K562 (cell line): ENCODE measurements at regions not wholly inside any gene's neighbourhood (a gene's known extent, or its start where the extent isn't known, plus 50 kb on each side); places are given as distances from the start of the nearest gene placed in this dataset.

Source experiments
- ATAC-seq: fragments of 200-7000 bp; cut with Tn5 transposase; 3 replicates; pipeline ENCODE4 v1.9.1; 2020; ENCODE audit warnings: moderate library complexity
- BruUV-seq: library from RNA; stranded (reverse); fragments of 400-500 nt; replicated peaks from 2 replicates; lab custom pipeline; 2021; lab: Mats Ljungman, UMichigan
- CTCF ChIA-PET: fragments of 300-600 bp; formaldehyde crosslinking; extraction: SDS; loops from one replicate; lab custom pipeline; 2021; ENCODE audit warnings: low intra/inter-chr PET ratio; lab: Yijun Ruan, JAX
- POLR2A ChIA-PET: fragments of 300-600, 350-650 bp; sonication (Branson Sonifier 250); formaldehyde crosslinking; extraction: SDS; loops from one replicate; lab custom pipeline; 2021; ENCODE audit warnings: antibody characterized with exemption, inconsistent platforms; lab: Yijun Ruan, JAX
- DNase-seq, 4 experiments: peaks; one replicate each; pipeline versions ENCODE4 v3.0.0 to v3.0.0-alpha.2; 2011 to 2018; ENCODE audit warnings: low spot score in 3 of 4, mixed read lengths in 3 of 4; ENCODE audit errors: extremely low read depth in 1 of 4
- FAIRE-seq: peaks from 2 replicates; lab custom pipeline; 2011; peaks lifted over from hg19 to GRCh38; lab: Jason Lieb, UNC
- H2AFZ ChIP-seq: 2 replicates; pipeline ENCODE4 v1.6.0; 2011; ENCODE audit warnings: low read depth, low read length, control low read depth, inconsistent platforms
- H3K27ac ChIP-seq: fragments of 200-600 bp; 3 replicates; pipeline ENCODE4 v1.8.0; 2011; ENCODE audit warnings: low read depth, mild to moderate bottlenecking, control low read depth, inconsistent platforms, low read length, moderate library complexity, mixed read lengths; ENCODE audit errors: extremely low read depth
- H3K27me3 ChIP-seq, 2 experiments: fragments of 300-600 bp in 1 of 2; 2 replicates in 1 of 2; 3 replicates in 1 of 2; pipeline versions ENCODE4 v1.6.0 to v1.8.0; 2011; ENCODE audit warnings: inconsistent platforms in 2 of 2, low read length in 2 of 2, mild to moderate bottlenecking in 1 of 2, mixed read lengths in 1 of 2, moderate library complexity in 1 of 2; ENCODE audit not compliant: control insufficient read depth in 2 of 2, insufficient read depth in 2 of 2
- H3K36me3 ChIP-seq: fragments of 300-600 bp; 3 replicates; pipeline ENCODE4 v1.8.0; 2011; ENCODE audit warnings: mild to moderate bottlenecking, low read length, inconsistent platforms; ENCODE audit not compliant: control insufficient read depth, insufficient read depth
- H3K4me1 ChIP-seq, 2 experiments: fragments of 200-600 bp in 1 of 2; replicated peaks in 1 of 2; 2 replicates in 1 of 2; 3 replicates in 1 of 2; pipeline versions ENCODE4 v1.5.1 to v1.8.0; 2011; ENCODE audit warnings: inconsistent platforms in 2 of 2, low read length in 2 of 2, mild to moderate bottlenecking in 1 of 2, mixed read lengths in 1 of 2, moderate library complexity in 1 of 2; ENCODE audit not compliant: control insufficient read depth in 2 of 2, insufficient read depth in 2 of 2
- H3K4me2 ChIP-seq: 2 replicates; pipeline ENCODE4 v1.6.1; 2011; ENCODE audit warnings: low read length, control low read depth, inconsistent platforms, mixed read lengths; ENCODE audit not compliant: insufficient read depth
- H3K4me3 ChIP-seq: fragments of 200-600 bp; sonication (generic), shearing (Covaris generic); 2 replicates; pipeline ENCODE4 v1.5.1; 2016; ENCODE audit warnings: control low read depth, inconsistent platforms
- H3K79me2 ChIP-seq: fragments of 200-600 bp; 3 replicates; pipeline ENCODE4 v1.8.0; 2011; ENCODE audit warnings: low read length, inconsistent platforms; ENCODE audit not compliant: control insufficient read depth, insufficient read depth
- H3K9ac ChIP-seq, 2 experiments: 2 replicates each; pipeline versions ENCODE4 v1.6.0 to v1.6.1; 2011; ENCODE audit warnings: low read depth in 2 of 2, low read length in 2 of 2, control low read depth in 1 of 2, inconsistent platforms in 1 of 2, mild to moderate bottlenecking in 1 of 2, mixed read lengths in 1 of 2; ENCODE audit not compliant: insufficient read depth in 1 of 2
- H3K9me1 ChIP-seq: one replicate; pipeline ENCODE4 v1.6.0; 2011; ENCODE audit warnings: inconsistent platforms, mild to moderate bottlenecking, low read length, moderate library complexity; ENCODE audit not compliant: control insufficient read depth, insufficient read depth
- H3K9me3 ChIP-seq: replicated peaks from 2 replicates; pipeline ENCODE4 v1.5.1; 2011; ENCODE audit warnings: low read depth, low read length, inconsistent platforms; ENCODE audit not compliant: control insufficient read depth, insufficient read depth
- H4K20me1 ChIP-seq: replicated peaks from 2 replicates; pipeline ENCODE4 v1.6.1; 2011; ENCODE audit warnings: low read length, inconsistent platforms, mixed read lengths; ENCODE audit not compliant: control insufficient read depth, insufficient read depth
- ATF4 ChIP-seq: fragments of 450-650 bp; formaldehyde crosslinking; IDR thresholded peaks from 2 replicates; pipeline ENCODE4 v1.4.0; 2022; ENCODE audit warnings: mild to moderate bottlenecking, moderate library complexity
- BACH1 ChIP-seq: fragments of 200-800 bp; sonication (Bioruptor generic); IDR thresholded peaks from 2 replicates; pipeline ENCODE4 v1.6.1; 2016; ENCODE audit warnings: missing genetic modification characterization, missing compliant biosample characterization
- CC2D1A ChIP-seq: fragments of 450-650 bp; IDR thresholded peaks from 2 replicates; pipeline ENCODE4 v1.6.1; 2017; ENCODE audit warnings: mild to moderate bottlenecking
- CCNT2 ChIP-seq: IDR thresholded peaks from 2 replicates; pipeline ENCODE4 v1.6.1; 2011; ENCODE audit warnings: borderline replicate concordance, low read depth, mild to moderate bottlenecking, moderate library complexity, mixed read lengths, low read length; ENCODE audit not compliant: insufficient read length; ENCODE audit errors: extremely low read depth
- FOXA3 ChIP-seq, 2 experiments: fragments of 450-650 bp in 1 of 2; sonication (generic) in 1 of 2; formaldehyde crosslinking; IDR thresholded peaks in 1 of 2; conservative IDR thresholded peaks in 1 of 2; 2 replicates each; pipeline versions ENCODE4 v1.4.0 to v1.8.0; 2020 to 2022; ENCODE audit warnings: mild to moderate bottlenecking in 2 of 2, missing genetic modification reagents in 1 of 2
- GATAD2A ChIP-seq: fragments of 450-650 bp; IDR thresholded peaks from 2 replicates; pipeline ENCODE4 v1.6.1; 2017
- MEF2D ChIP-seq: conservative IDR thresholded peaks from 2 replicates; pipeline ENCODE4 v1.6.1; 2016; ENCODE audit warnings: low read depth, missing genetic modification characterization, missing compliant biosample characterization
- PHB ChIP-seq: fragments of 250-450 bp; sonication (Bioruptor Pico); IDR thresholded peaks from 2 replicates; pipeline ENCODE4 v1.5.0; 2021
- PML ChIP-seq: IDR thresholded peaks from 2 replicates; pipeline ENCODE4 v1.6.1; 2012; ENCODE audit warnings: low read length, inconsistent platforms
- POLR3A ChIP-seq: IDR thresholded peaks from 2 replicates; pipeline ENCODE4 v1.6.1; 2011; ENCODE audit warnings: borderline replicate concordance, mild to moderate bottlenecking, moderate library complexity; ENCODE audit not compliant: insufficient read length, insufficient read depth; ENCODE audit errors: extremely low read depth
- RBM39 ChIP-seq: fragments of 200-400 bp; formaldehyde crosslinking; optimal IDR thresholded peaks from 2 replicates; pipeline ENCODE3; 2018; ENCODE audit warnings: low read depth, low read length
- SMAD1 ChIP-seq: fragments of 150-350 bp; IDR thresholded peaks from 2 replicates; pipeline ENCODE4 v1.6.1; 2014; ENCODE audit warnings: low read length, low read depth; ENCODE audit not compliant: partially characterized antibody
- ZNF121 ChIP-seq: sonication (generic); formaldehyde crosslinking; conservative IDR thresholded peaks from 2 replicates; pipeline ENCODE4 v1.8.0; 2022; ENCODE audit warnings: missing genetic modification reagents
- ZNF699 ChIP-seq: fragments of 250-450 bp; sonication (Bioruptor Pico); IDR thresholded peaks from 2 replicates; pipeline ENCODE4 v1.8.0; 2021; ENCODE audit warnings: mild to moderate bottlenecking, moderate library complexity; ENCODE audit not compliant: insufficient replicate concordance
- WGBS: fragments of 100-300 bp; shearing (Covaris generic); methylation state at CpG from one replicate; pipeline ENCODE4 v1.1.6; 2016; ENCODE audit warnings: low coverage, mixed read lengths; ENCODE audit not compliant: insufficient coverage; ENCODE audit errors: missing lambda C conversion rate; 5-methylcytosine and 5-hydroxymethylcytosine counted together
- in situ Hi-C: fragments of 300-500 bp; cut with MboI; formaldehyde crosslinking; loops from 4 replicates; pipeline ENCODE4 v1.15.0; 2018; ENCODE audit warnings: inconsistent platforms, mixed read lengths
- intact Hi-C: fragments of 100-400 bp; cut with micrococcal nuclease; formaldehyde crosslinking; loops from 2 replicates; pipeline ENCODE4 v1.14.2; 2022
- TF ChIP-seq, protein P1 (sequence below), 2 experiments: fragments of 450-650 bp in 1 of 2; IDR thresholded peaks; 2 replicates each; pipeline ENCODE4 v1.6.1; 2011 to 2017; ENCODE audit warnings: low read depth in 2 of 2, antibody characterized with exemption in 1 of 2, borderline replicate concordance in 1 of 2, low read length in 1 of 2, mild to moderate bottlenecking in 1 of 2, mixed read lengths in 1 of 2; ENCODE audit not compliant: control insufficient read depth in 1 of 2
- TF ChIP-seq, protein P2 (sequence below): IDR thresholded peaks from 2 replicates; pipeline ENCODE4 v1.6.1; 2016; ENCODE audit warnings: missing genetic modification characterization, missing compliant biosample characterization

- H3K9me3 ChIP-seq: no peaks in the 10 kb centered on the region
- WGBS: 32% methylated on average over 13 of the region's 13 CpGs
- H4K20me1 ChIP-seq: no peaks in the 10 kb centered on the region
- no TSS peak for BruUV-seq
- no peak overlapping the region for H3K27ac ChIP-seq
- no peak for FAIRE-seq
- CTCF ChIA-PET: no interaction called here
- H2AFZ ChIP-seq: no peak overlapping the region
- H3K9ac ChIP-seq: no peak overlapping the region; a peak in 1 of 4 replicates
- in situ Hi-C loops: no loop called here
- intact Hi-C loops: no loop called here
- H3K36me3 ChIP-seq: no peaks in the 10 kb centered on the region
- H3K79me2 ChIP-seq: no peaks in the 10 kb centered on the region
- no peaks in the 10 kb centered on the region for H3K9me1 ChIP-seq
- peaks cover 0 to 47% of the 10 kb centered on the region in 2 experiments; a peak in 2 of 5 replicates for H3K4me1 ChIP-seq
- no peak overlapping the region for H3K4me2 ChIP-seq
- no peak for DNase-seq
- peaks cover 0 to 17% of the 10 kb centered on the region in 2 experiments; a peak in 2 of 5 replicates for H3K27me3 ChIP-seq
- no peak for ATAC-seq
- POLR2A ChIA-PET: no interaction called here
- no peak overlapping the region for H3K4me3 ChIP-seq
- TF ChIP-seq CCNT2 (no peak), FOXA3 (CRISPR knock-in tag; conservative IDR thresholded peaks at IDR 0.05 in 1 of 2, IDR thresholded peaks at IDR 0.05 in 1 of 2) (no peak), ATF4 (CRISPR knock-in tag) (no peak), BACH1 (tag) (no peak), POLR3A (no peak), PML (no peak), ZNF121 (CRISPR knock-in tag) (no peak), PHB (CRISPR knock-in tag) (no peak), MEF2D (no peak), GATAD2A (no peak), SMAD1 (no peak), RBM39 (no peak), CC2D1A (no peak), ZNF699 (CRISPR knock-in tag) (no peak)
- TF ChIP-seq, protein P1, sequence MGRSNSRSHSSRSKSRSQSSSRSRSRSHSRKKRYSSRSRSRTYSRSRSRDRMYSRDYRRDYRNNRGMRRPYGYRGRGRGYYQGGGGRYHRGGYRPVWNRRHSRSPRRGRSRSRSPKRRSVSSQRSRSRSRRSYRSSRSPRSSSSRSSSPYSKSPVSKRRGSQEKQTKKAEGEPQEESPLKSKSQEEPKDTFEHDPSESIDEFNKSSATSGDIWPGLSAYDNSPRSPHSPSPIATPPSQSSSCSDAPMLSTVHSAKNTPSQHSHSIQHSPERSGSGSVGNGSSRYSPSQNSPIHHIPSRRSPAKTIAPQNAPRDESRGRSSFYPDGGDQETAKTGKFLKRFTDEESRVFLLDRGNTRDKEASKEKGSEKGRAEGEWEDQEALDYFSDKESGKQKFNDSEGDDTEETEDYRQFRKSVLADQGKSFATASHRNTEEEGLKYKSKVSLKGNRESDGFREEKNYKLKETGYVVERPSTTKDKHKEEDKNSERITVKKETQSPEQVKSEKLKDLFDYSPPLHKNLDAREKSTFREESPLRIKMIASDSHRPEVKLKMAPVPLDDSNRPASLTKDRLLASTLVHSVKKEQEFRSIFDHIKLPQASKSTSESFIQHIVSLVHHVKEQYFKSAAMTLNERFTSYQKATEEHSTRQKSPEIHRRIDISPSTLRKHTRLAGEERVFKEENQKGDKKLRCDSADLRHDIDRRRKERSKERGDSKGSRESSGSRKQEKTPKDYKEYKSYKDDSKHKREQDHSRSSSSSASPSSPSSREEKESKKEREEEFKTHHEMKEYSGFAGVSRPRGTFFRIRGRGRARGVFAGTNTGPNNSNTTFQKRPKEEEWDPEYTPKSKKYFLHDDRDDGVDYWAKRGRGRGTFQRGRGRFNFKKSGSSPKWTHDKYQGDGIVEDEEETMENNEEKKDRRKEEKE (IDR thresholded peaks at IDR 0.05; ENCODE audit: borderline replicate concordance in 1 of 2, control insufficient read depth in 1 of 2, low read depth in 2 of 2, low read length in 1 of 2): no peak
- TF ChIP-seq, protein P2, sequence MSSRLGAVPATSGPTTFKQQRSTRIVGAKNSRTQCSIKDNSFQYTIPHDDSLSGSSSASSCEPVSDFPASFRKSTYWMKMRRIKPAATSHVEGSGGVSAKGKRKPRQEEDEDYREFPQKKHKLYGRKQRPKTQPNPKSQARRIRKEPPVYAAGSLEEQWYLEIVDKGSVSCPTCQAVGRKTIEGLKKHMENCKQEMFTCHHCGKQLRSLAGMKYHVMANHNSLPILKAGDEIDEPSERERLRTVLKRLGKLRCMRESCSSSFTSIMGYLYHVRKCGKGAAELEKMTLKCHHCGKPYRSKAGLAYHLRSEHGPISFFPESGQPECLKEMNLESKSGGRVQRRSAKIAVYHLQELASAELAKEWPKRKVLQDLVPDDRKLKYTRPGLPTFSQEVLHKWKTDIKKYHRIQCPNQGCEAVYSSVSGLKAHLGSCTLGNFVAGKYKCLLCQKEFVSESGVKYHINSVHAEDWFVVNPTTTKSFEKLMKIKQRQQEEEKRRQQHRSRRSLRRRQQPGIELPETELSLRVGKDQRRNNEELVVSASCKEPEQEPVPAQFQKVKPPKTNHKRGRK: no peak
Measured at GRCh38 chr17:83192161-83192788, 112.9 kb downstream of the METRNL start.
